NCI-H128 (cell line): ENCODE measurements at regions not wholly inside any gene's neighbourhood (a gene's known extent, or its start where the extent isn't known, plus 50 kb on each side); places are given as distances from the start of the nearest gene placed in this dataset.

Experiments used
- DNase-seq: peaks from one replicate; lab custom pipeline; 2025; ENCODE audit not compliant: unreplicated experiment; lab: John Stamatoyannopoulos, UW

DNA sequence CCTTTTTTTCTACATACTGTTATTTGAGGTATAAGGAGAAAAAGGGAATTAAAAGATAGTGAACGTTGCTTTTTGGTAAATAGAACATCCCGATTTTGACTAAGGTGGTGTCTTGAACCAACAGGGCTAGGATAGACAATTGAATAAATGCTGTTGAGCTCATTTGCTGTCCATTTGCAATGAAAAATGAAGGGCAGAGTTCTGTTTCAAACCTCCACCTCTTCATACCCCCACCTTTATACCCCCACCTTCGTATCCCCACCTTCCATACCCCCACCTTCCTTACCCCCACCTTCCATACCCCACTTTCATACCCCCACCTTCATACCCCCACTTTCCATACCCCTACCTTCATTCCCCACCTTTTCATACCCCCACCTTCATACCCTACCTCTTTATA lies 93.4 kb upstream of the NAA20 start:
- DNase-seq = no peak

- DNase-seq = no peak
Observed at GRCh38 chr20:19924255-19924654, 92.9 kb upstream of the NAA20 start.

- DNase-seq = no peak
Observed at GRCh38 chr20:19926591-19926990, 90.6 kb upstream of the NAA20 start.

GRCh38 chr20:19928328-19929011 lies 88.7 kb upstream of the NAA20 start:
- no peak for DNase-seq

DNA sequence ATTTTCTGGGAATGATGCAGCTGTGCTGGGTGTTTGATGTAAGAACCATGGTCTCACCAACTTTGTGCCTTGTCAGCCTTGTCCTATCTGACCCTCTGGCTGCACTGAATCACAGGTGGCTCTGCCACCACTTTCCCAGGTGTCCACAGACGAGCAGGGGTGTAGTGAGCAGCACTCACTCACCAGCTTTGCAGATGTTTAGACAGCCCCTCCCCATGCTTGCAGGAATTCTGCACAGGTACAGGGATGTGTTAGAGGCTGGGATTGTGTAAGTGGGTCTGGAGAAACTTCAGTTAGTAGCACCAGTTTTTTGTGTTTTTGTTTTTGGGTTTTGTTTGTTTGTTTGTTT lies 88.2 kb upstream of the NAA20 start:
- no peak for DNase-seq

GRCh38 chr20:19929481-19930145 lies 87.5 kb upstream of the NAA20 start:
- DNase-seq = no peak

GRCh38 chr20:19930426-19930825 lies 86.7 kb upstream of the NAA20 start:
- no peak for DNase-seq

- DNase-seq = no peak
Observed at GRCh38 chr20:19932170-19932667, 84.9 kb upstream of the NAA20 start.

DNA sequence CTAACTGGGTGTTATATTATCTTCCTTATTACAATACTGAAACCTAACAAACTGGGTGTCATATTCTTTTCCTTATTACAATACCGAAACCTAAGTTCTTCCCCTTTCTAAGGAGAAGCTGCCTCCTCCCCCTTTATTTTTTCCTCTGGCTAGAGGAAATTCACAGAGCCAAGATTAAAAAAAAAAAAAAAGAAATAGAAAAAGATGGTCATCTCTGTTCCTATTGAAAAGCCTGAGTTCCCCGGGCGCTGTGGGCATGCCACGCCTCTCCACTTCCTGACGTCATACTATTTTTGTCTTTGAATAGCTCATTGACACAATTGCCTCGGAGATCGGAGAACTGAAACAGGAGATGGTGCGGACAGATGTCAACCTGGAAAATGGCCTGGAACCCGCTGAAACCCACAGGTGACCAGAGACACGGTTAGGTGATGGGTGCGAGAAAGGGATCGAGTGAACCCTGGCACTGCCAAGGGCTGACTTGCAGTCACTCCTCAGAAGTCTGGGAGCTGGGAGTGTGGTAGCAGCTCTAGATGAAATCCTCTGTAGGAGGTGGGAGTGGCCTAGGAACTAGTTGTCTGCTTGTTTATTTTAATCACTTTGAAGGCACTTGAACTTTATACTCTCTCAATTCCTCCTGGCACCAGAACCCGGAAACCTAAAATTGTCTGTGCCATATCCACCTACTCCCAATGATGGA lies 82.2 kb upstream of the NAA20 start:
- peak; percentile 55 for DNase-seq

- no peak for DNase-seq
Observed at GRCh38 chr20:19935842-19936241, 81.3 kb upstream of the NAA20 start.

DNA sequence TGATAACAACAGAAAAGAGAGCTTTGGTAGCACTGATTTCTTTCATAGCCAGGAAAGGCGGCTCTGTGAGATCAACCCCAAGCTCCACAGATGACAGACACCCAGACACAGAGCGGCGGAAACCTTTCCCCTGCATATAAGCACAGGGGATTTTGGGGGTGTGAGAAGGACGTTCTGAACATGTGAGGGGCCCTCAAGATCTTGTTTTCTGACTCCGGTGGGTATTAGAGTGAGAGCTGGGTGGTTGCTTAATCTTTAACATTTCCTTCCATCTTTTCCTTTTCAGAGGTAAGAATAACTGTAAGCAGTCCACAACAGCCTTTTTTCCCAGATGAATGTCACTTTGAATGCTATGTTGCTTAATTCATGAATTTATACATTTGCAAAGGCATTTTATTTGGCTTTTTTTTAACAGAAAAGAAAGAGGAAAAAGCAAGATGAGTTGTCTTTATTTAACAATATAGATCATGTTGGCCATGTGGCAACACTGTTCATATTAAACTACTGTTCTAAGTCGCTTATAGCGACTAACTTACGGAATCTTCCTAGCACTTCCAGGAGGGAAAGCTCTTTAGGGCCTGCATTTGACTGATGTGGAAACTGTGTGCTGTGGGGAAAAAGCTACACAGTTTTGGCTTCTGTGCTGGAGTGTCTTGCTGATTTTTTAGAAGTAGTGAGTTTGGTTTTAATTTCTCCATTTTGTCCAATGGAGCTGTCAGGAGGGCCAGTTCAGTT lies 80.5 kb upstream of the NAA20 start:
- DNase-seq = no peak

DNA sequence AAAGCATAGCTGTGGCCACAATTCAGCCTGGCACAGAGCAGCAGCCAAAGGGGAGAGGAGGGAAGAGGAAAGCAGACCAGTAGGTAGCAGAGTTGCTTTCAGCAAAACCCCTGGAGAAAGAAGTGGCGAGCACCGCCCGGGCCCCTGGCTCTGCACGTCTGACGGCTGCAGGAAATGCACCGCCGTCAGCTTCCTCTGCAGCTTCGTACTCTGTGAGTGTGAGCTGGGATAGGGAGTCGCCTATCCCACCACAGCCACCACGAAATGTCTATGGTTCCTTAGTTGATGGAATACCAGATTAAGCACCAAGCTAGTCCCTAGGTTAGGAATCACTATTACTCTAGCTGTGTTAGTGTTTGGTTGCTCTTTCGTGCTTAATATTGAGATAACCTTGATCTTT lies 79.9 kb upstream of the NAA20 start:
- DNase-seq = no peak

DNA sequence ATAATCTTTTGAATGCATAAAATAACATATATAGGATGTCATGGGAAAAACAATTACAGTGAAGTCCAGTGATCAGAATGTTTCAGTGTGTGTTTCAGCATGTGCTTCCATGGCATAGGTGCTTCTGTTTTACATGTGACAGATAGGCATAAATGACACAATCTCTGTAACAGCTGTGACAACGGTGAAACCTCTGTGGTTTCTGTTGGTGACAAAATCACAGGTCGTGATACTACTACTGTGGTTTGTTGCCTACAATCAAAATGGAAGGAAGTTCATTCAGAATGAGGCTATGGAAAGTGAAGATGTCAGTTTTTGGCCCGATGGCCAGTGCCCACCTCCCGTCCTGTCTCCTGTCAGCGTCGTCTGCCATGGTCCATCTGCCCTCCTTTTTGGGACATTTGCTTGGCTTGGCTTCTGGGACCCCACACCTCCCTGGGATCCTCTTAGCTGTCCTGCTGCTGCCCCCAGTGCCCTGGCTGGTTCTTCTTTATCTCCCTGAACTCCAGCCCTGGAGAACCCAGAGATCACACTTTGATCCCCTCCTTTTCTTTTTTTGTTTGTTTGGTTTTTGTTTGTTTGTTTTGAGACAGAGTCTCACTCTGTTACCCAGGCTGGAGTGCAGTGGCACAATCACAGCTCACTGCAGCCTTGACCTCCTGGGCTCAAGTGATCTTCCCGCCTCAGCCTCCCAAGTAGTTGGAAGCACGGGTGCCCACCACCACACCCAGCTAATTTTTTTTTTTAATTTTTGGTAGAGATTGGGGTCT lies 79.3 kb upstream of the NAA20 start:
- DNase-seq = no peak

DNA sequence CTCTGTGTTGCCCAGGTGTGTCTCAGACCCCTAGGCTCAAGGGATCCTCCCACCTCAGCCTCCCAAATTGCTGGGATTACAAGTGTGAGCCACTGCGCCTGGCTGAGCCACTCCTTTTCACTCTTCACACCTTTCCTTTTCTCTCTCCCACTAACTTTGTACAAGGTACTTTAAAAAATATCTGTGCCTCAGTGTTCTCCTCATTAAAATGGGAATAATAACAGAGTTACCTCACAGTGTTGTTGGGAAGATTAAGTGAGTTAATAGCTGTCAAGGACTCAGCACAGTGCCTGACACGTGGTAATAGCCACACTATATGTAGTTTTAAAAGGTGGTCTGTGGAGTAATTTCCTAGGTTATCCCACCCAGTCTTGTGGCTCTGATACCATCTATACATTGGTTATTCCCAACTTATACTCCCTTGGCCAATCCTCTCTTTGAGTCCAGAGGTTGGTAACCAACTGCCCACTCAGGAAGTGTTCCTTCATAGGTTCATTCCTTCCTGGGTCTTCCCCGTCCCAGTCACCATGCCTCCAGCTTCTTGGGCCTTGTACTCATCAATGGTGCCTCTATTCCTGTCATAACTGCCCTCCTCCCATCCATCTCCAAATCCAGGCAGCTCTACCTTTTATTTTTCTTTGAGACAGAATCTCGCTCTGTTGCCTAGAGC lies 78.6 kb upstream of the NAA20 start:
- no peak for DNase-seq

DNA sequence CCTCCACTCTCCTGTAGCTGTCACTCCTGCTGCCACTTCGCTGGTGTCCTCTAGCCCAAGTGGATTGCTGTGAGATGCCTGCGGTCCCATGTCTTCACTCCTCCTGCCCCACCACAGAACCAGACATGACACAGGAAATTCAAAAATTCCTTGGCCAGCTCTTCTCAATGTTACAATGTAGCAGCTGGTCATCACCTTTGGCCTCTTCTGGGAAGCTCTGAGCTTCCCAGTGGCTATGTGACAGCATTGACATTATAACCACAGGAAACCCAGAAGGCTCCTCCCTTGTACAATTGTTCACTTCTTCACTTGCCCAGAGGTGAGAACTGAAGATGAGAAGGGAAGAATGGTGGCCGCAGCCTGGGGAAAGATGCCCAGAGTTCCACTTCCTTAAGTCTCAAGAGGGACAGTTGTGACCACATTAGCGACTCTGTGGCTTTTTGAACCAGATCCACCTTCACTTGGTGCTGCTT lies 76.1 kb upstream of the NAA20 start:
- no peak for DNase-seq

DNA sequence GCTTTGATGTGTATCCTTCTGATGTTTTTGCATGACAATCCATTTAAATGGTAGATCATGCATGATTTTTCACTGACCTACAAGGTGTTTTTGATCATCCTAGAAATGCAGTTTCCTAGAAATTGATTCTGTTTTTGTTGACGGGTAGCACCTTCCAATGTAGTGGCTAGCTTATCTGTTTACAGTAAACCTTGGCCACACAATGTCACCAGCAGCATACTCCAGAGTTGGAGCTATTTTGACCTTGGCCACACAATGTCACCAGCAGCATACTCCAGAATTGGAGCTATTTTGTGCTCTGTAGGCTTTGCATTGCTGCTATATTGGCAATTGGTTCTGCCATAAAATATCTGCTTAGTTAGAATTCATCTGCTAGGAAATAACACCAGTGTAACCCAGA lies 74.6 kb upstream of the NAA20 start:
- DNase-seq = no peak

DNA sequence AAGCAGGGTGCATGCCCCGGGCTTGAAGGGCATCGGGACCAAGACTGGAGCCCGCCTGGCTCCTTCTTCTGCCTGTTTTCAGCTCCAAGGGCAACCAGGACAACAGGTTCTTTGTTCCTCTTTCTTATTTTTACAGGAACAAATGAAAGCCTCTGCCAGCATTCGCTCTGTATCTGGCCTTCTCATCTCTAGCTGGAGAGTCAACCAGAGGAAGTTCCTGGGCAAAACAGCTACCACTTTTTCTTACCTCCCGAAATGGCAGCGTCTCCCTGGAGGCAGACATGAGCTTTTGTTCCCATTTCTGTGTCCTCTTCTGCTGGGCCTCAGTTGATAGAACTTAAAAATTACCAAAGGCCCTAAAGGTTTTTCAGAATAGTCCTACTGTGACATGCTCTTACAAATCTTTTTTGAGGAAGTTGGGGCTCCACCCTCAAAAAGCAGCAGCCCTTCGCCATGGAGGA lies 74.1 kb upstream of the NAA20 start:
- DNase-seq = no peak

- DNase-seq = no peak
Observed at GRCh38 chr20:19944772-19945459, 72.2 kb upstream of the NAA20 start.
